Endothelial cell of umbilical vein (primary cell): ENCODE measurements at regions not wholly inside any gene's neighbourhood (a gene's known extent, or its start where the extent isn't known, plus 50 kb on each side); places are given as distances from the start of the nearest gene placed in this dataset.

ENCODE experiments used
- BruUV-seq: library from RNA; stranded (reverse); fragments of 400-500 nt; replicated peaks from 2 replicates; lab custom pipeline; 2021; lab: Mats Ljungman, UMichigan
- CTCF ChIA-PET: fragments of 300-600, 350-600 bp; sonication (Branson Sonifier 250); formaldehyde crosslinking; loops from one replicate; lab custom pipeline; 2021; ENCODE audit warnings: antibody characterized with exemption, inconsistent platforms; lab: Charles Lee
- POLR2A ChIA-PET: fragments of 300-600, 350-600 bp; sonication (Branson Sonifier 250); formaldehyde crosslinking; loops from one replicate; lab custom pipeline; 2021; ENCODE audit warnings: antibody characterized with exemption, inconsistent platforms; lab: Charles Lee
- DNase-seq: peaks from one replicate; pipeline ENCODE4 v3.0.0-alpha.2; 2011; ENCODE audit warnings: low read depth, low spot score
- FAIRE-seq: peaks from 2 replicates; lab custom pipeline; 2011; peaks lifted over from hg19 to GRCh38; lab: Jason Lieb, UNC
- H2AFZ ChIP-seq: 2 replicates; pipeline ENCODE4 v1.6.0; 2012; ENCODE audit warnings: low read depth, low read length, control low read depth, inconsistent platforms
- H3K27ac ChIP-seq: 2 replicates; pipeline ENCODE4 v1.5.1; 2011; ENCODE audit warnings: low read depth, mild to moderate bottlenecking, control low read depth, low read length, moderate library complexity; ENCODE audit not compliant: insufficient read depth
- H3K27me3 ChIP-seq, 2 experiments: 2 replicates each; pipeline versions ENCODE4 v1.6.0 to v1.6.1; 2011; ENCODE audit warnings: low read length in 2 of 2, mixed read lengths in 1 of 2; ENCODE audit not compliant: control insufficient read depth in 2 of 2, insufficient read depth in 2 of 2
- H3K36me3 ChIP-seq, 2 experiments: 2 replicates in 1 of 2; 3 replicates in 1 of 2; pipeline ENCODE4 v1.5.1; 2011; ENCODE audit warnings: low read length in 2 of 2, mild to moderate bottlenecking in 1 of 2, moderate library complexity in 1 of 2; ENCODE audit not compliant: control insufficient read depth in 2 of 2, insufficient read depth in 2 of 2; ENCODE audit errors: extremely low read depth in 1 of 2
- H3K4me1 ChIP-seq: 3 replicates; pipeline ENCODE4 v1.5.1; 2011; ENCODE audit warnings: mild to moderate bottlenecking, low read length; ENCODE audit not compliant: control insufficient read depth, insufficient read depth; ENCODE audit errors: extremely low read depth
- H3K4me2 ChIP-seq: 2 replicates; pipeline ENCODE4 v1.6.1; 2011; ENCODE audit warnings: low read length, control low read depth, mixed read lengths; ENCODE audit not compliant: insufficient read depth
- H3K4me3 ChIP-seq, 3 experiments: fragments of 200-600 bp in 1 of 3; sonication (generic), shearing (Covaris generic) in 1 of 3; replicated peaks in 1 of 3; 2 replicates each; pipeline ENCODE4 v1.5.1; 2011 to 2016; ENCODE audit warnings: control low read depth in 3 of 3, low read length in 3 of 3, mild to moderate bottlenecking in 2 of 3, inconsistent platforms in 1 of 3, low read depth in 1 of 3, moderate library complexity in 1 of 3; ENCODE audit not compliant: insufficient read depth in 1 of 3
- H3K79me2 ChIP-seq: 2 replicates; pipeline ENCODE4 v1.6.0; 2012; ENCODE audit warnings: low read length, inconsistent platforms; ENCODE audit not compliant: control insufficient read depth, insufficient read depth
- H3K9ac ChIP-seq: replicated peaks from 2 replicates; pipeline ENCODE3; 2011; ENCODE audit warnings: low read length, control low read depth; ENCODE audit not compliant: insufficient read depth; ENCODE audit errors: extremely low read depth
- H3K9me1 ChIP-seq: replicated peaks from 3 replicates; pipeline ENCODE4 v1.6.0; 2011; ENCODE audit warnings: mild to moderate bottlenecking, low read length; ENCODE audit not compliant: control insufficient read depth, insufficient read depth; ENCODE audit errors: extremely low read depth
- H3K9me3 ChIP-seq: replicated peaks from 2 replicates; pipeline ENCODE4 v1.5.1; 2012; ENCODE audit warnings: low read length, inconsistent platforms; ENCODE audit not compliant: control insufficient read depth, insufficient read depth
- H4K20me1 ChIP-seq: replicated peaks from 2 replicates; pipeline ENCODE3; 2011; ENCODE audit warnings: mild to moderate bottlenecking, low read length; ENCODE audit not compliant: control insufficient read depth, insufficient read depth; ENCODE audit errors: extremely low read depth
- EZH2 ChIP-seq: IDR thresholded peaks from 2 replicates; pipeline ENCODE4 v1.6.1; 2012; ENCODE audit warnings: borderline replicate concordance, low read depth, mild to moderate bottlenecking, moderate library complexity, low read length, inconsistent platforms; ENCODE audit not compliant: severe bottlenecking
- FOS ChIP-seq: IDR thresholded peaks from 2 replicates; pipeline ENCODE4 v1.6.1; 2011; ENCODE audit warnings: mild to moderate bottlenecking, low read length, moderate library complexity, borderline replicate concordance; ENCODE audit not compliant: insufficient read depth
- GATA2 ChIP-seq: IDR thresholded peaks from 2 replicates; pipeline ENCODE4 v1.7.0; 2011; ENCODE audit warnings: low read depth, mild to moderate bottlenecking, moderate library complexity, mixed read lengths, low read length; ENCODE audit not compliant: insufficient read length, insufficient read depth
- JUN ChIP-seq: IDR thresholded peaks from 2 replicates; pipeline ENCODE4 v1.6.1; 2011; ENCODE audit warnings: borderline replicate concordance, low read depth; ENCODE audit not compliant: insufficient read length, insufficient read depth
- MAX ChIP-seq: IDR thresholded peaks from 2 replicates; pipeline ENCODE4 v1.6.1; 2011; ENCODE audit not compliant: insufficient read depth, insufficient read length
- MYC ChIP-seq: IDR thresholded peaks from one replicate; pipeline ENCODE4 v1.6.1; 2011; ENCODE audit warnings: mild to moderate bottlenecking, low read depth, low read length
- POLR2A ChIP-seq: IDR thresholded peaks from 2 replicates; pipeline ENCODE4 v1.6.1; 2012; ENCODE audit warnings: low read depth, mild to moderate bottlenecking, control low read depth, low read length
- POLR2AphosphoS5 ChIP-seq: IDR thresholded peaks from 2 replicates; pipeline ENCODE4 v1.6.1; 2012; ENCODE audit warnings: low read depth, mild to moderate bottlenecking, control low read depth, low read length, moderate library complexity; ENCODE audit not compliant: insufficient read depth
- dilution Hi-C: fragments of 300-500 bp; cut with MboI; formaldehyde crosslinking; loops from one replicate; pipeline ENCODE4 v1.15.0; 2019; ENCODE audit warnings: low sequenced_read_pairs; ENCODE audit not compliant: extremely low pct_ligation_motif_present
- intact Hi-C: fragments of 100-400 bp; cut with micrococcal nuclease; formaldehyde crosslinking; loops from one replicate; pipeline ENCODE4 v1.10.0; 2022
- TF ChIP-seq, protein P1 (sequence below), 2 donors: IDR thresholded peaks; 1 replicate in 1 of 2; 2 replicates in 1 of 2; pipeline ENCODE4 v1.5.1; 2011; ENCODE audit warnings: low read length in 2 of 2, mild to moderate bottlenecking in 2 of 2, moderate library complexity in 2 of 2, control low read depth in 1 of 2, inconsistent platforms in 1 of 2, low read depth in 1 of 2; ENCODE audit not compliant: insufficient read depth in 1 of 2; ENCODE audit errors: extremely low read depth in 1 of 2

GRCh38 chr16:87209808-87210512, 107.2 kb downstream of the C16orf95 start:
- Histone ChIP-seq H2AFZ (no peak overlapping the region), H3K27me3 (peaks cover 4 to 15% of the 10 kb centered on the region in 2 experiments), H3K4me2 (no peak overlapping the region), H3K4me1 (no peaks in the 10 kb centered on the region), H3K36me3 (no peaks in the 10 kb centered on the region), H4K20me1 (no peaks in the 10 kb centered on the region), H3K79me2 (no peaks in the 10 kb centered on the region), H3K4me3 (no peak overlapping the region), H3K9ac (no peak overlapping the region), H3K9me3 (no peaks in the 10 kb centered on the region), H3K9me1 (no peaks in the 10 kb centered on the region), H3K27ac (no peak overlapping the region)
- FAIRE-seq (peak; percentile 24), DNase-seq (no peak)
- ChIA-PET POLR2A (no interaction called here), CTCF (no interaction called here)
- intact Hi-C loops: no loop called here
- dilution Hi-C loops: no loop called here
- TF ChIP-seq GATA2 (no peak), EZH2 (no peak), POLR2A (no peak), JUN (no peak), FOS (no peak), POLR2AphosphoS5 (no peak), MAX (no peak), MYC (no peak)
- TF ChIP-seq, protein P1, sequence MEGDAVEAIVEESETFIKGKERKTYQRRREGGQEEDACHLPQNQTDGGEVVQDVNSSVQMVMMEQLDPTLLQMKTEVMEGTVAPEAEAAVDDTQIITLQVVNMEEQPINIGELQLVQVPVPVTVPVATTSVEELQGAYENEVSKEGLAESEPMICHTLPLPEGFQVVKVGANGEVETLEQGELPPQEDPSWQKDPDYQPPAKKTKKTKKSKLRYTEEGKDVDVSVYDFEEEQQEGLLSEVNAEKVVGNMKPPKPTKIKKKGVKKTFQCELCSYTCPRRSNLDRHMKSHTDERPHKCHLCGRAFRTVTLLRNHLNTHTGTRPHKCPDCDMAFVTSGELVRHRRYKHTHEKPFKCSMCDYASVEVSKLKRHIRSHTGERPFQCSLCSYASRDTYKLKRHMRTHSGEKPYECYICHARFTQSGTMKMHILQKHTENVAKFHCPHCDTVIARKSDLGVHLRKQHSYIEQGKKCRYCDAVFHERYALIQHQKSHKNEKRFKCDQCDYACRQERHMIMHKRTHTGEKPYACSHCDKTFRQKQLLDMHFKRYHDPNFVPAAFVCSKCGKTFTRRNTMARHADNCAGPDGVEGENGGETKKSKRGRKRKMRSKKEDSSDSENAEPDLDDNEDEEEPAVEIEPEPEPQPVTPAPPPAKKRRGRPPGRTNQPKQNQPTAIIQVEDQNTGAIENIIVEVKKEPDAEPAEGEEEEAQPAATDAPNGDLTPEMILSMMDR (IDR thresholded peaks at IDR 0.05; ENCODE audit: extremely low read depth in 1 of 2, insufficient read depth in 1 of 2, low read depth in 1 of 2, low read length in 2 of 2): no peak
- BruUV-seq: no TSS peak
